ENCODE measurements at regions not wholly inside any gene's neighbourhood (a gene's known extent, or its start where the extent isn't known, plus 50 kb on each side); places are given as distances from the start of the nearest gene placed in this dataset.

DNA sequence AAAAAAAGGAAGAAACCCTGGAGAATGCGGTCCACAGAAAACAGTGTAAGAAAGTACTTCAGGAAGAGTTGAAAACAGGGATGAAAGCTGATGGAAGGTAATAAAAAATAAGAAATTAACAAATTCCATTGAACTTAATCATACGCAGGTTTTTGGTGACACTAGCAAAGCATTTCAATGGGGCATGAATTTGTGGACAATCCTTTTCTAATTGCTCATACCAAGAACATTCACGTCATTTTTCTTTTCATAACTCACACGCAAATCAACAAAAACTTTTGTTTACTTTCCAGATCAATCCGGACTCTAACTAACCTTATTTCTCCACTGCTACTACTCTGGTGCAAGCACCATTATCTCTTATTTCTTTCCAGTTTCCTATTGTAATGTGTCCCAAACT lies 1195.0 kb downstream of the SLITRK5 start:
- Histone ChIP-seq H3K79me1 (ENCODE audit: low read depth in 1 of 2, low read length in 2 of 2) (no peaks in the 10 kb centered on the region), H3K9me3 (ENCODE audit: control insufficient read depth, insufficient read depth, low read length) (peaks cover 4% of the 10 kb centered on the region; the same call in 1 of the 2 replicates), H3K4me3 (ENCODE audit: insufficient read depth, low read depth, low read length) (no peak overlapping the region), H3K27ac (ENCODE audit: insufficient read depth, low read length) (no peak overlapping the region), H2AFZ (replicated peaks; ENCODE audit: low read length, poor library complexity) (no peak overlapping the region), H2BK20ac (ENCODE audit: low read depth, low read length) (no peak overlapping the region), H2BK120ac (ENCODE audit: low read depth, low read length) (no peak overlapping the region), H3K4me1 (ENCODE audit: control insufficient read depth, insufficient read depth, low read length) (no peaks in the 10 kb centered on the region), H3K9me1 (ENCODE audit: insufficient read depth, low read length) (no peaks in the 10 kb centered on the region), H3K23ac (ENCODE audit: low read depth, low read length) (no peak overlapping the region), H2AK5ac (ENCODE audit: low read depth, low read length) (no peak overlapping the region), H3K14ac (replicated peaks; ENCODE audit: low read depth, low read length) (no peak overlapping the region), H3K4me2 (ENCODE audit: low read depth, low read length) (no peak overlapping the region), H4K20me1 (ENCODE audit: insufficient read depth, low read length) (no peaks in the 10 kb centered on the region), H3K36me3 (ENCODE audit: control insufficient read depth, insufficient read depth, low read length) (no peaks in the 10 kb centered on the region), H3K18ac (ENCODE audit: low read depth, low read length) (no peak overlapping the region), H4K91ac (ENCODE audit: insufficient read depth, low read depth, low read length) (no peak overlapping the region), H4K8ac (ENCODE audit: low read depth in 2 of 2, low read length in 2 of 2) (no peak overlapping the region), H3K56ac (ENCODE audit: extremely low read depth, insufficient read depth, low read length) (no peak overlapping the region), H3K4ac (ENCODE audit: low read depth, low read length) (no peak overlapping the region), H2BK5ac (ENCODE audit: low read depth, low read length, poor library complexity, severe bottlenecking) (no peak overlapping the region), H4K5ac (ENCODE audit: low read depth, low read length) (no peak overlapping the region), H3K9ac (ENCODE audit: low read depth, low read length) (no peak overlapping the region), H2BK15ac (ENCODE audit: low read depth, low read length) (no peak overlapping the region), H3K27me3 (ENCODE audit: control insufficient read depth, insufficient read depth, low read length) (no peaks in the 10 kb centered on the region), H2AK9ac (replicated peaks; ENCODE audit: low read depth, low read length, poor library complexity) (no peak overlapping the region)
- TF ChIP-seq MAFK (IDR thresholded peaks at IDR 0.05; ENCODE audit: low read depth, low read length): no peak
- no peak for TF ChIP-seq CHD1 (IDR thresholded peaks at IDR 0.05; ENCODE audit: low read depth, low read length)
- TF ChIP-seq RAD21 (IDR thresholded peaks at IDR 0.05; ENCODE audit: low read length): no peak
- TF ChIP-seq RFX5 (IDR thresholded peaks at IDR 0.05; ENCODE audit: low read depth, low read length): no peak
- TF ChIP-seq, protein P1, sequence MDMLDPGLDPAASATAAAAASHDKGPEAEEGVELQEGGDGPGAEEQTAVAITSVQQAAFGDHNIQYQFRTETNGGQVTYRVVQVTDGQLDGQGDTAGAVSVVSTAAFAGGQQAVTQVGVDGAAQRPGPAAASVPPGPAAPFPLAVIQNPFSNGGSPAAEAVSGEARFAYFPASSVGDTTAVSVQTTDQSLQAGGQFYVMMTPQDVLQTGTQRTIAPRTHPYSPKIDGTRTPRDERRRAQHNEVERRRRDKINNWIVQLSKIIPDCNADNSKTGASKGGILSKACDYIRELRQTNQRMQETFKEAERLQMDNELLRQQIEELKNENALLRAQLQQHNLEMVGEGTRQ (IDR thresholded peaks at IDR 0.05; ENCODE audit: low read depth, low read length): no peak
- TF ChIP-seq MXI1 (IDR thresholded peaks at IDR 0.05; ENCODE audit: borderline replicate concordance, low read depth, low read length): no peak
- TF ChIP-seq CEBPB (IDR thresholded peaks at IDR 0.05; ENCODE audit: low read depth, low read length): no peak
- TF ChIP-seq FOS (IDR thresholded peaks at IDR 0.05; ENCODE audit: low read depth, low read length): no peak
- BruUV-seq (replicated peaks): no TSS peak
- POLR2A ChIA-PET (ENCODE audit: unreplicated experiment): no interaction called here
- 100% methylated on average over 3 of the region's 5 CpGs; no CpG with 5 or more reads in 1 of the 2 experiments for WGBS, 2 experiments (ENCODE audit: extremely low coverage in 2 of 2, insufficient read length in 1 of 2)
- in situ Hi-C loops (cut with MboI; ENCODE audit: low sequenced_read_pairs) (no loop called here), intact Hi-C loops (cut with micrococcal nuclease) (no loop called here), dilution Hi-C loops (cut with HindIII; ENCODE audit: low sequenced_read_pairs, unreplicated experiment) (no loop called here)
- no peak for ATAC-seq (ENCODE audit: low read depth)
- no peak for DNase-seq
- CTCF ChIA-PET: no interaction called here

All from IMR-90 (cell line).